GM21786 (cell line): ENCODE measurements at regions not wholly inside any gene's neighbourhood (a gene's known extent, or its start where the extent isn't known, plus 50 kb on each side); places are given as distances from the start of the nearest gene placed in this dataset.
"Not testable (repeated sequence)": the region's sequence is repeated elsewhere in the genome, so short reads cannot be mapped to it uniquely, and the experiment has no call there.

Experiments used
- ATAC-seq: cut with Tn5 transposase; IDR thresholded peaks from one replicate; pipeline ENCODE4 v1.9.1; 2021; ENCODE audit not compliant: unreplicated experiment

DNA sequence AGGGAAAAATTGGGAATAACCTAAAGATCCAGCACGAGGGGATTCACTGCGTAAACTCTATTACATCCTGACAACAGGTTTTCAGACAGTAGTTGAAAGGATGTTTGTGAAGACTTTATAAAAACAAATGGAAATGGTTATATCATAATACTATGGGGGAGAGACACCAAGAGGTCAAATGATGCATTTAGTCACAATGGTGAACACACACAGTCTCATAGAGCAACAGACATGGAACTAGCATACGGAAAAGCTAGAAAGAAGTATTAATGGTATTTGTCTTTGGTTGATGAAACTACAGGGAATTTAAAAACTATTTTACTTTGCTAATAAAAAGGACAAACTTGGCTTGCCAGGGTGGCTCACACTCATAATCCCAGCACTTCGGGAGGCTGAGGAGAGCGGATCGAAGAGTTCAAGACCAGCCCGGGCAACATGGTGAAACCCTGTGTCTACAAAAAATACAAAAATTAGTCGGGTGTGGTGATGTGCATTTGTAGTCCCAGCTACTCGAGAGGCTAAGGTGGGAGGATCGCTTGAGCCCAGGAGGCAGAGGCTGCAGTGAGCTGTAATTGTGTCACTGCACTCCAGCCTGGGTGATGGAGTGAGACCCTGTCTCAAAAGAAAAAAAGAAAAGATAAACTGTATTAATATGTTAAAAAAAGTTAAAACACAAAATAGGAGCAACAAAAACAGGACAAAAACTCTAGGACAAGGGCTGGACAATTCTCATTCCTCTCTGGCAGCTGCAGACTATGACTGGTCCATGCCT is 94.8 kb downstream of the MYCN start:
- no peak for ATAC-seq

GRCh38 chr2:16034151-16034974 is 94.0 kb downstream of the MYCN start:
- ATAC-seq, result no peak

DNA sequence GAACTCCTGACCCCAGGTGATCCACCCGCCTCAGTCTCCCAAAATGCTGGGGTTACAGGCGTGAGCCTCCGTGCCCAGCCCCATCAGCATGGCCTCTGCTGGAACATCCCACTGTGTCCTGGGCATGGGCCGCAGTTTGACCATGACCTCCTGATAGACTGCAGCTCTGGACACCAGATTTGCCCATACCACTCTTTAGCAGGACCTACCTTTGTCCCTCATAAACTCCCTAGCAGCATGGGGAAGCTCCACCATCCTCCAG is 92.6 kb downstream of the MYCN start:
- ATAC-seq, result no peak

DNA sequence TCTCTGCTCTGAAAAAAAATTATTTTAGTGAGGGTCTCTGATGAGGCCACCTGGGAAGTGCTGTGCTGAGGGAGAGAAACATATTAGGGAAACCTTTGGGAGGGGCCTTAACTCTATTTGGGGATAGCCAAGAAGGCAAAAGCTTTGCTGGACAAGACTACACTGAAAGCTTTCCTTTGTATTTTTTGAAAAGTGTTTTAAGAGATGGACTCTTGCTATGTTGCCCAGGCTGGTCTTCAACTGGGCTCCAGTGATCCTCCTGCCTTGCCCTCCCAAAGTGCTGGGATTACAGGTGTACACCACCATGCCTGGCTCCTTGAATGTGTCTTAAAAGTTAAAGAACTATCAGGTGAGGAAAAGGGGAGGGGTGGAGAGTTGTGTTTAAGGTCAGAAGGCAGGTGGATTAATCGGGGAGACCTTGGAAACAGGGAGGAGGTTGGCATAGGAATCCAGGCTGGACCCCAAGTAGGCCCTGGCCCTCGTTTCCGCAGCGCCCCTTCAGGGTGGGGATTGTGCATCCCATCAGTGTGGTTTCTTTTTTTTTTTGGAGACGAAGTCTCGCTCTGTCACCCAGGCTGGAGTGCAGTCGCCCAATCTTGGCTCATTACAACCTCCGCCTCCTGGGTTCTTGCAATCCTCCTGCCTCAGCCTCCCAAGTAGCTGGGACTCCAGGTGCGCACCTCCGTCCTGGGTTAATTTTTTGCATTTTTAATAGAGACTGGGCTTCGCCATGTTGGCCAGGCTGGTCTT is 92.1 kb downstream of the MYCN start:
- no peak for ATAC-seq

GRCh38 chr2:16031848-16032159 is 91.5 kb downstream of the MYCN start:
- no peak for ATAC-seq

GRCh38 chr2:16031058-16031847 is 90.9 kb downstream of the MYCN start:
- ATAC-seq, result no peak

- no peak for ATAC-seq
Observed at GRCh38 chr2:16030206-16031057, 90.1 kb downstream of the MYCN start.

DNA sequence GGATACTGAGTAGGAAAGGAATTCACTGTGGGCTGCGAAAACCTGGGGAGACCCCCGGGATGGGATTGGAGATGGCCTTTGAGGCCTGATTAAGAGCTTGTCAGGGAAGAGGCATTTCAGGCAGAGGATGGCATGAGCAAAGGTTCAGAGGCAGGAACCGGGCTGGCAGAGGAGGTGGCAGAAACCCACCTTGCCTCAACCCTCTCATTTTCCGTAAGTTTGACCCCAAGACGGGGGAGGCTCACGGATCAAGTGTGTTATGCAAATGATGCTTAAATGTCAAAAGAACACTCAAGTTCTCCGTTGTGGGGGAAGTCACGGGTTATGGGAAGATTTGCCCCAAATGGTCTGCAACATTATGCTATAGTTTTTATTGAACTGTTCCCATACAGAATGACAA is 88.3 kb downstream of the MYCN start:
- ATAC-seq, result no peak

GRCh38 chr2:16026816-16027501 is 86.6 kb downstream of the MYCN start:
- no peak for ATAC-seq

DNA sequence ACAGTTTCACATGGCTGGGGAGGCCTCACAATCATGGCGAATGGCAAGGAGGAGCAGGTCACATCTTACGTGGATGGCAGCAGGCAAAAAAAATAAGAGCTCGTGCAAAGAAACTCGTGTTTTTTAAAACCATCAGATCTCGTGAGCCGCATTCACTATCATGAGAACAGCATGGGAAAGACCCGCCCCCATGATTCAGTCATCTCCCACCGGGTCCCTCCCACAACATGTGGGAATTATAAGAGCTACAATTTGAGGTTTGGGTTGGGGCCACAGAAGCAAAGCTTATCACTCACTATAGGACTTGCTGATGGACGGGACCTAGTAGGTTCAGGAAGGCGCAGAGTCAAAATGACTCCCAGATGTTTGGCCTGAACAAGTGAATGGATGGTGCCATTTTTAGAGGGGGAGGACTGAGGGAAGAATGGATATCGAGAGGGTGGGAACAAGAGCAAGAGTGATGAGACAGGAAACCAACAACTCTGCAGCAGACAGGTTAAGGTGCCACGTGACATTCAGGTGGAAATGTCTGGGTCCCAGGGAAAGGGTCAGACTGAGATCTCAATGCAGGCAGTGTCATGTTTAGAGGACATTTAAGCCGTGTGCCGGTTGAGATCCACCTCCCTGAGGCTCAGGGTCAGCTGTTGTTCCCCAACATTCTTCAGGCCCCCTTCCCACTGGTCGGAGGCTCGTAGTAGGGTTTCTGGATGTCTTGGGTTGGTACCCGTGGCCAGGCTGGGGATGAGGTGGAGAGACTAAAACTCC is 85.7 kb downstream of the MYCN start:
- ATAC-seq, result no peak

DNA sequence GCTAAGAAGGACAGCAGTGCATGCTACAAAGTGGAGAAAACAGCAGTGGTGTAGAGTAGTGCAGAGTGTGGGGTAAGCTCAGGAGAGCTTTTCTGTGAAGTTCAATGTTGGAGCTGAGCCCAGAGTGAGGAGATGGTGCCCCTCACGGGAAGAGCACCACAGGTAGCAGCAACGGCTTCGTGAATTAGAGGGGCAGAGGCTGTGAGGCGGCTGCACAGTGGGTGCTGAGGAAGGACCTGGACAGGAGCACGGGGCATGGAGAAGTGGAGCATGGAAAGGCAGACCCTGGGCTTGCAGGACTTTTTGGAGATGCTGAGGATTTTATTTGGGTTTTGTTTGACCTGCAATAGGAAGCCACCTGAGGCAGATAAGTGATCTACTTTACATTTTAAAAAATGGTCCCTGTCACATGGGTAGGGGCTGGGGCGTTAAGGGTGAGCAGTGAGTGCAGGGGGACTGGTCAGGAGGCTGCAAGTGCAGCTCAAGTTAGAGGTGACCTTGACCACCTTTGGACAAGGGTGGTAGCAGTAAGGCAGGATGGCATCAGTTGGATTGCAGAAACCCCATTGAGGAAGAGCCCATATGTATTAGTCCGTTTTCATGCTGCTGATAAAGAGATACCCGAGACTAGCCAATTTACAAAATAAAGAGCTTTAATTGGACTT is 85.0 kb downstream of the MYCN start:
- ATAC-seq, result no peak

DNA sequence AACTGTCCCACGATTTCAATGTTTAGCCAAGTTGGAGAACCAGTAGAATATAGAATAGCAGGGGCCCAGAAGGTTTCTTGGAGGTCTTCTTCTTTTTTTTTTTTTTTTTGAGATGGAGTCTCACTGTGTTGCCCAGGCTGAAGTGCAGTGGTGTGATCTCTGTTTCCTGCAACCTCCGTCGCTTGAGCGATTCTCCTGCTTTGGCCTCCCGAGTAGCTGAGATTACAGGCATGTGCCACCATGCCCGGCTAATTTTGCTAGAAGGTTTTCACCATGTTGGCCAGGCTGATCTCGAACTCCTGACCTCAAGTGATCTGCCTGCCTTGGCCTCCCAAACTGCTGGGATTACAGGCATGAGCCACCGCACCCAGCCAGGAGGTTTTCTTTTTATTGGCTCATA is 84.3 kb downstream of the MYCN start:
- ATAC-seq, result not testable (repeated sequence)

DNA sequence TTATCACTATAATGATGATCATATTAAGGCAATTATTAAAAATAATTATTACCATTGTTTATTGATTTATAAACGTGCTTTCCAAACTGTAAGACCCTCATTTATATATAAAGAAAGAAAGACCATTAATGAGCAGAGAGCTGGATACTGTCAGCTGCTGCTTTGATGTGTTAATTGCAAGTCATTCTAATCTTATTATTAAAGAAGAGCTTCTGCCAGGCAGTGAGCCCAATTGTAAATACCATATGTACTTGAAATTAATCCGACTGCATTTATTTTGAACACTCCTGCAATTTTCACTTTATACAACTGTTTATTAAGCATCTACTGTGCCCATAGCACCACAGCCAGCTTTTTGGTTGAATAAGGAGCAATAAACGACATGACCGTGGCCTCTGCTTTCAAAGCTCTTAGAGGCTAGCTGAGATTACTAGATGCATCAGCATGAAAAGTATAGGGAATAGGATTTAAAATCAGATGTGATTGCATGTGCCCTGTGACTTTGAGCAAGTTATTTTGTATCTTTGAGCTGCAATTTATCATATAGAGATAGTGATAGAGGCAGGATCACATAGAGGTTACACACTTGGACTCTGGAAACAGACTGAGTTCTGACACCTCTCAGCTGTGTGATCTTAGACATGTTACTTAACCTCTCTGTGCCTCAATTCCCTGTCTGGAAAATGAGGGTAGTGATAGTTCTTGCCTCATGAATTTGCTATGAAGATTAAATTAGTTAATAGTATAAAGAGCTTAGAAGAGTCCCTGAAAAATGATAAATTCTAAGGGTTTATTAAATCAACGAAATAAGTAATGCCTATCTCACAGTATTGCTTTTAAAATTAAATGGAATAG is 83.4 kb downstream of the MYCN start:
- ATAC-seq, result no peak

- ATAC-seq, result no peak
Observed at GRCh38 chr2:16022548-16023240, 82.3 kb downstream of the MYCN start.

- ATAC-seq, result no peak
Observed at GRCh38 chr2:16021611-16022363, 81.4 kb downstream of the MYCN start.

DNA sequence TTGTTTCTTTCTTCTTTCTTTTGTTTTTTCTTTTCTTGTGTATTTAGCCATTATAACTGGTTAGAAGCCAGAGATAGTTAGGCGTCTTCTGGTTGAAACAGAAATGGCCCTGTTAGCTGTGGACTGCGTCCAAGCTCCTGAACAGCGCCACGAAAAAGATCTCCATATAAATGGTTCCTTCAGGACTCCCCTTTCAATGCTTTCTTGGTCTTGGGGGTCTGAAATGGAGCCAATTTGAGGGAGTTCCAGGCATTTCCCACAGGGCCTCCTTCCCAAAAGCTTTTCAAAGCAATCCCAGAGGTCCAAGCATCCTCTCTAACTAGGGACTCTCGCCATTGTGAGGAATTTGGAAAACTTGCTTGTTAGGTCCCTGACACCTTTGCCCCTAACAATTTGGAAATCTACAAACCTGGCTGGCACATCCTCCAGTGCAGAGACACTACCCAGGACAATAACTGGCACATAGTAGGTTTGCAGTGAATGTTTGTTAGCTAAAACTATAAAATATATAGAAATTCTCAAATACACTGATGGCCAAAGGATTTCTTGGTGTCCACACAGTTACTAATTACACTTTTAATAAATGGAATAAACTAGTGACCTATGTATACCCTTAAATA is 80.1 kb downstream of the MYCN start:
- no peak for ATAC-seq
